RWPE1 (cell line): ENCODE measurements at regions not wholly inside any gene's neighbourhood (a gene's known extent, or its start where the extent isn't known, plus 50 kb on each side); places are given as distances from the start of the nearest gene placed in this dataset.

Source experiments
- CTCF ChIA-PET: fragments of 350-600 bp; sonication (Branson Sonifier 250); formaldehyde crosslinking; extraction: SDS; loops from one replicate; lab custom pipeline; 2021; lab: Yijun Ruan, JAX
- POLR2A ChIA-PET: fragments of 400-600 bp; formaldehyde crosslinking; extraction: SDS; loops from one replicate; lab custom pipeline; 2020; ENCODE audit warnings: antibody characterized with exemption; ENCODE audit not compliant: low non-redundant PET; lab: Yijun Ruan, JAX
- DNase-seq: peaks from one replicate; pipeline ENCODE4 v3.0.0; 2012; ENCODE audit warnings: low spot score
- H3K27ac ChIP-seq: fragments of 450-650 bp; 2 replicates; pipeline ENCODE4 v1.5.1; 2017
- TF ChIP-seq, protein P1 (sequence below): fragments of 450-650 bp; conservative IDR thresholded peaks from 2 replicates; pipeline ENCODE4 v1.5.1; 2017; ENCODE audit warnings: low read depth, mild to moderate bottlenecking

GRCh38 chr11:27842290-27842689, 142.0 kb upstream of the BDNF start:
- TF ChIP-seq, protein P1, sequence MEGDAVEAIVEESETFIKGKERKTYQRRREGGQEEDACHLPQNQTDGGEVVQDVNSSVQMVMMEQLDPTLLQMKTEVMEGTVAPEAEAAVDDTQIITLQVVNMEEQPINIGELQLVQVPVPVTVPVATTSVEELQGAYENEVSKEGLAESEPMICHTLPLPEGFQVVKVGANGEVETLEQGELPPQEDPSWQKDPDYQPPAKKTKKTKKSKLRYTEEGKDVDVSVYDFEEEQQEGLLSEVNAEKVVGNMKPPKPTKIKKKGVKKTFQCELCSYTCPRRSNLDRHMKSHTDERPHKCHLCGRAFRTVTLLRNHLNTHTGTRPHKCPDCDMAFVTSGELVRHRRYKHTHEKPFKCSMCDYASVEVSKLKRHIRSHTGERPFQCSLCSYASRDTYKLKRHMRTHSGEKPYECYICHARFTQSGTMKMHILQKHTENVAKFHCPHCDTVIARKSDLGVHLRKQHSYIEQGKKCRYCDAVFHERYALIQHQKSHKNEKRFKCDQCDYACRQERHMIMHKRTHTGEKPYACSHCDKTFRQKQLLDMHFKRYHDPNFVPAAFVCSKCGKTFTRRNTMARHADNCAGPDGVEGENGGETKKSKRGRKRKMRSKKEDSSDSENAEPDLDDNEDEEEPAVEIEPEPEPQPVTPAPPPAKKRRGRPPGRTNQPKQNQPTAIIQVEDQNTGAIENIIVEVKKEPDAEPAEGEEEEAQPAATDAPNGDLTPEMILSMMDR, result no peak
- H3K27ac ChIP-seq, result no peak overlapping the region
- DNase-seq, result no peak
- ChIA-PET POLR2A (no interaction called here), CTCF (interaction anchor here (0.6 to 0.7 kb wide), 2 partner anchors 20 to 265 kb away, joined by 3 to 4 read pairs; partner anchors contain the start of gene KIF18A)

DNA sequence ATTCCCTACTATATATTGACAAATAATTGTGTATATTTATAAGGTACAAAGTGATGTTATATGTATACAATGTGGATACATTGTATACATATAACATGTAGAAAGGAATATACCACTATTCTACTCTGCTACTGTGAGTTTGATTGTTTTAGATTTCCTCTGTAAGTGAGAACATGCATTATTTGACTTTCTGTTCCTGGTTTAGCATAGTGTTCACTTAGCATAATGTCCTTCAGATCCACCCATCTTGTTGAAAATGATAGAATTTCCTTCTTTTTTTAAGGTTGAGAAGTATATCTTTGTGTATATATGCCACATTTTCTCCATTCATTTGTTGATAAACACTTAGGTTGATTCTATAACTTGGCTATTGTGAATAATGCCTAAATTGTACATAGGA, 140.8 kb upstream of the BDNF start:
- CTCF ChIA-PET, result interaction anchor here (0.6 kb wide), 1 partner anchor 516 kb away, joined by 3 read pairs; no protein-coding TSS in a partner anchor
- no peak for DNase-seq
- TF ChIP-seq, protein P1, result no peak
- no peak overlapping the region for H3K27ac ChIP-seq
- POLR2A ChIA-PET, result no interaction called here

DNA sequence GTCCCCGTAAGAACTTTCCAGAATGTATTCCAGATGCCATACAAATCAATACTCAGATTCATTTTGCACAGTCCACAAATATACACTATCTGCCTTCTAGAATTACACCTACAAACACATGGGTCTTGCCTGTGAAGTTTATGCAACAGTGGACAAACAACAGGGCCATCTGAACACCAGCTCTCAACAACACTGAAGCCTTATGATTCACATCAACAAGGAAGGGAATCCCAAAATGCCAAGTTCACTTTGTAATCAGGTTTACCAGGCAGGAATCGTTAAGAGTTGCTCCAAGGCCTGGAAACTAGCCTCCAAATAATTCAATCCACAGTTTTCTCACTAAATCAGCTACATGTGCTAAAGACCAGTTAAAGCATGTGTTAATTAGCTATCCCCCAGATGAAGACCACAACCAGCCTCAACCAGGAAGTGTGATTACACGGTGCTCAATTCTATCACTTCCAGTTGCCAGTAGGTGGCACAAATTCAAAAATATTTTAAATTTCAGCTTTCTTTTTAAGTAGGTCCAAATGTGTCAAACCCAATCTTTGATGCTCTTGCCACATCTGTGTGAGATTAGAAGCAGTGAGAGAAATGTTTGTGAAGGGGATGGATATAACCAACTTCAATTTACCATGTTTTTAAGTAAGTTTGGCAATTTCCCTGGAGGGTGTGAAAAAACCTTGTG, 139.1 kb upstream of the BDNF start:
- TF ChIP-seq, protein P1, result no peak; the same call in none of the 2 replicates
- peak; percentile 9 for DNase-seq
- POLR2A ChIA-PET, result interaction anchor here (0.5 kb wide), 1 partner anchor 140 kb away, joined by 3 read pairs; no protein-coding TSS in a partner anchor
- H3K27ac ChIP-seq, result no peak overlapping the region
- CTCF ChIA-PET, result interaction anchor here (0.6 to 0.7 kb wide), 4 partner anchors 112 to 573 kb away, joined by 3 read pairs; no protein-coding TSS in a partner anchor

- TF ChIP-seq, protein P1, result no peak
- no peak overlapping the region for H3K27ac ChIP-seq
- POLR2A ChIA-PET, result no interaction called here
These were observed 138.4 kb upstream of the BDNF start for GRCh38 chr11:27838674-27839073.

DNA sequence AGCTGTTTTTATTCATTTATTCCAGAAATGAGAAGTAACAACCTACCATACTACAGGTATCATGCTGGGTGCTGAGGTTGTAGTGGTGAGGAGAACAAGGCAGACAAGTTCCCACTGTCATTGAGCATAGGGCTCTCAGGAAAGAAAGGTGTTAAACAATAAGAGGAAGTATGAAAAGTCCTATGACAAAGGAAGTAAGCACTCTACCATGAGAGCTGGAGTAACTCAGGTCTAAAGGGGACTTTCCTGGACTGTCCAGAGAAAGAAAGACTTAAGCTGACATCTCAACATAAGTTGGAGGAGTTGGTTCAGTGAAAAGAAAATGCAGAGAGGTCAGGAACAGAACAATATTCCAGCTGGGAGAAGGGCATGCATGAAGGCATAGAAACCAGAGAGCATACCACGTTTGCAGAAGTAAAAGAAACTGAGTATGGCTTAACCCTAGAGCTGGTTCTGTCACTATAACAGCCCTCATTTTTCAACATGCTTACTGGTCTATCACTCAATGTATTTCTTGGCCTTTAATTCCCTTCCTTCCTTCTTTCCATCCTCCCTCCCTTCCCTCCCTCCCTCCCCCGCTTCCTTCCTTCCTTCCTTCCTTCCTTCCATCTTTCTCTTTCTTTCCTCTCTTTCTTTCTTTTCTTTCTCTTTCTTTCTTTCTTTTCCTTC, 137.8 kb upstream of the BDNF start:
- POLR2A ChIA-PET, result no interaction called here
- CTCF ChIA-PET, result no interaction called here
- DNase-seq, result no peak
- no peak overlapping the region for H3K27ac ChIP-seq
- TF ChIP-seq, protein P1, result no peak

More at GRCh38 chr11:27838674-27839073, 138.4 kb upstream of the BDNF start:
- CTCF ChIA-PET, result no interaction called here
- no peak for DNase-seq

GRCh38 chr11:27830206-27830605, 130.0 kb upstream of the BDNF start:
- CTCF ChIA-PET, result no interaction called here

More at GRCh38 chr11:27830206-27830605, 130.0 kb upstream of the BDNF start:
- H3K27ac ChIP-seq, result no peak overlapping the region
- POLR2A ChIA-PET, result no interaction called here
- TF ChIP-seq, protein P1, result no peak
- no peak for DNase-seq
